GM23248 (cell line): ENCODE measurements at regions not wholly inside any gene's neighbourhood (a gene's known extent, or its start where the extent isn't known, plus 50 kb on each side); places are given as distances from the start of the nearest gene placed in this dataset.

ENCODE experiments used
- EZH2 ChIP-seq: fragments of 200-600 bp; sonication (generic); IDR thresholded peaks from 2 replicates; pipeline ENCODE4 v1.6.1; 2018; ENCODE audit warnings: antibody characterized with exemption, mild to moderate bottlenecking; ENCODE audit not compliant: insufficient read depth, poor library complexity, severe bottlenecking
- EZH2phosphoT487 ChIP-seq: fragments of 200-600 bp; sonication (generic); IDR thresholded peaks from 2 replicates; pipeline ENCODE4 v1.6.1; 2018; ENCODE audit warnings: antibody characterized with exemption, moderate library complexity, mild to moderate bottlenecking, low read depth; ENCODE audit not compliant: insufficient read depth

GRCh38 chr4:14338585-14339265, 663.6 kb upstream of the CPEB2 start:
- TF ChIP-seq EZH2 (no peak), EZH2phosphoT487 (no peak)
